Smooth muscle cell (in vitro differentiated cells): ENCODE measurements at regions not wholly inside any gene's neighbourhood (a gene's known extent, or its start where the extent isn't known, plus 50 kb on each side); places are given as distances from the start of the nearest gene placed in this dataset.

Experiments used
- DNase-seq: peaks from one replicate; lab custom pipeline; 2025; ENCODE audit not compliant: unreplicated experiment; lab: John Stamatoyannopoulos, UW
- H2AFZ ChIP-seq: fragments of 200-600 bp; sonication (generic); 2 replicates; pipeline ENCODE4 v1.6.0; 2016; ENCODE audit warnings: antibody characterized with exemption, low read depth, mild to moderate bottlenecking
- H3F3A ChIP-seq: fragments of 200-600 bp; sonication (generic); 2 replicates; pipeline ENCODE4 v1.6.0; 2017; ENCODE audit warnings: antibody characterized with exemption, low read depth
- H3K27ac ChIP-seq: fragments of 200-600 bp; sonication (generic); 2 replicates; pipeline ENCODE4 v1.5.1; 2016; ENCODE audit warnings: low read depth, mild to moderate bottlenecking
- H3K27me3 ChIP-seq: fragments of 200-600 bp; sonication (generic); 2 replicates; pipeline ENCODE4 v1.6.1; 2016; ENCODE audit warnings: low read depth, mild to moderate bottlenecking
- H3K36me3 ChIP-seq: fragments of 200-600 bp; sonication (generic); 2 replicates; pipeline ENCODE4 v1.5.1; 2016; ENCODE audit warnings: low read depth
- H3K4me1 ChIP-seq: fragments of 200-600 bp; sonication (generic); 2 replicates; pipeline ENCODE4 v1.5.1; 2016; ENCODE audit warnings: low read depth
- H3K4me2 ChIP-seq: fragments of 200-600 bp; sonication (generic); 2 replicates; pipeline ENCODE4 v1.6.0; 2016; ENCODE audit warnings: mild to moderate bottlenecking
- H3K4me3 ChIP-seq: fragments of 200-600 bp; sonication (generic); 2 replicates; pipeline ENCODE4 v1.5.1; 2016; ENCODE audit warnings: mild to moderate bottlenecking
- H3K79me2 ChIP-seq: fragments of 200-600 bp; sonication (generic); 2 replicates; pipeline ENCODE4 v1.6.0; 2016; ENCODE audit warnings: low read depth, mild to moderate bottlenecking
- H3K9ac ChIP-seq: fragments of 200-600 bp; sonication (generic); 2 replicates; pipeline ENCODE4 v1.6.0; 2016; ENCODE audit warnings: low read depth
- H3K9me3 ChIP-seq: fragments of 200-600 bp; sonication (generic); replicated peaks from 2 replicates; pipeline ENCODE4 v1.5.1; 2016; ENCODE audit warnings: low read depth
- H4K20me1 ChIP-seq: fragments of 200-600 bp; sonication (generic); 2 replicates; pipeline ENCODE4 v1.6.0; 2016; ENCODE audit warnings: low read depth
- WGBS: methylation state at CpG from one replicate; pipeline ENCODE4 v1.1.7; 2016; ENCODE audit warnings: low lambda C conversion rate; 5-methylcytosine and 5-hydroxymethylcytosine counted together
- TF ChIP-seq, protein P1 (sequence below): fragments of 200-600 bp; sonication (generic); IDR thresholded peaks from 2 replicates; pipeline ENCODE4 v1.5.1; 2017; ENCODE audit warnings: borderline replicate concordance, mild to moderate bottlenecking, antibody characterized with exemption; ENCODE audit not compliant: insufficient read depth, poor library complexity, severe bottlenecking

DNA sequence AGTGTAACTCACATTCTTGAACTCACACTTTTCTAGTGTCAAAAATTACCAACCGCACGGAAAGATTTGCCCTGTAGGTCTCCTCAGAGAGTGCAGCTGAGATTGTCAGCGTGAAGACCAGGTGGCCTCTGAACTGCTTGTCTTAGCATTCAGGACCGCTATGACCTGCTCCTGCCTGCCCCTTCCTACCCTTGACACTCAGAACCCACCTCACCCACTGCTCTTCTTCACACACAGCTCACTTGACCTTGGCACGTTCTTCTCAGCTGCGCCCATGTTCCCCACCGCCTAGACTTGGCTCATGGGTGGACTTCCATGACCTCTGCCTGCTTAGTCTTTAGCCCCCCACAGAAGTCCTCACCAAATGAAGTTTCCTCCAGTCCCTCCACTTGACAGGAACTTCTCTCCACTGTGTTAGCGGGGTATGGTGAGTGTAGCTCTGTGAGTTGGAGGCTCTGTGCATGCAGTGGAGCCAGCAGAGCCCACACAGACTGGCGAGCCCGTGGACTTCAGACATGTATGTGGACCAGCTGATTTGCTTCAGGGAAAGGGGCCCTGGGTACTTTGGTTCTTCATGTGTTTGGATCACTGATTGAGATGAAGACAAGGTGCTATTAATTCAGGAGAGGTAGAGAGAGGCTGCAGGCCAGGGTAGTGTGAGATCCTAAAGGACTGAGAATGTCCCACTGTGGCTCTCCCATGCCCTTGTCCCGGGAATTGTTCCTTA lies 221.3 kb downstream of the OPA1 start:
- H2AFZ ChIP-seq, result no peak overlapping the region
- H3K79me2 ChIP-seq, result no peaks in the 10 kb centered on the region
- no peaks in the 10 kb centered on the region for H4K20me1 ChIP-seq
- H3K9me3 ChIP-seq, result no peaks in the 10 kb centered on the region
- 97% methylated on average over 11 of the region's 11 CpGs for WGBS
- no peaks in the 10 kb centered on the region for H3K27me3 ChIP-seq
- H3F3A ChIP-seq, result peaks cover 3% of the 10 kb centered on the region
- no peaks in the 10 kb centered on the region for H3K36me3 ChIP-seq
- H3K4me3 ChIP-seq, result no peak overlapping the region
- H3K4me1 ChIP-seq, result peaks cover 25% of the 10 kb centered on the region
- TF ChIP-seq, protein P1, sequence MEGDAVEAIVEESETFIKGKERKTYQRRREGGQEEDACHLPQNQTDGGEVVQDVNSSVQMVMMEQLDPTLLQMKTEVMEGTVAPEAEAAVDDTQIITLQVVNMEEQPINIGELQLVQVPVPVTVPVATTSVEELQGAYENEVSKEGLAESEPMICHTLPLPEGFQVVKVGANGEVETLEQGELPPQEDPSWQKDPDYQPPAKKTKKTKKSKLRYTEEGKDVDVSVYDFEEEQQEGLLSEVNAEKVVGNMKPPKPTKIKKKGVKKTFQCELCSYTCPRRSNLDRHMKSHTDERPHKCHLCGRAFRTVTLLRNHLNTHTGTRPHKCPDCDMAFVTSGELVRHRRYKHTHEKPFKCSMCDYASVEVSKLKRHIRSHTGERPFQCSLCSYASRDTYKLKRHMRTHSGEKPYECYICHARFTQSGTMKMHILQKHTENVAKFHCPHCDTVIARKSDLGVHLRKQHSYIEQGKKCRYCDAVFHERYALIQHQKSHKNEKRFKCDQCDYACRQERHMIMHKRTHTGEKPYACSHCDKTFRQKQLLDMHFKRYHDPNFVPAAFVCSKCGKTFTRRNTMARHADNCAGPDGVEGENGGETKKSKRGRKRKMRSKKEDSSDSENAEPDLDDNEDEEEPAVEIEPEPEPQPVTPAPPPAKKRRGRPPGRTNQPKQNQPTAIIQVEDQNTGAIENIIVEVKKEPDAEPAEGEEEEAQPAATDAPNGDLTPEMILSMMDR, result no peak
- no peak for DNase-seq
- no peak overlapping the region for H3K9ac ChIP-seq
- no peak overlapping the region for H3K27ac ChIP-seq
- no peak overlapping the region for H3K4me2 ChIP-seq

DNA sequence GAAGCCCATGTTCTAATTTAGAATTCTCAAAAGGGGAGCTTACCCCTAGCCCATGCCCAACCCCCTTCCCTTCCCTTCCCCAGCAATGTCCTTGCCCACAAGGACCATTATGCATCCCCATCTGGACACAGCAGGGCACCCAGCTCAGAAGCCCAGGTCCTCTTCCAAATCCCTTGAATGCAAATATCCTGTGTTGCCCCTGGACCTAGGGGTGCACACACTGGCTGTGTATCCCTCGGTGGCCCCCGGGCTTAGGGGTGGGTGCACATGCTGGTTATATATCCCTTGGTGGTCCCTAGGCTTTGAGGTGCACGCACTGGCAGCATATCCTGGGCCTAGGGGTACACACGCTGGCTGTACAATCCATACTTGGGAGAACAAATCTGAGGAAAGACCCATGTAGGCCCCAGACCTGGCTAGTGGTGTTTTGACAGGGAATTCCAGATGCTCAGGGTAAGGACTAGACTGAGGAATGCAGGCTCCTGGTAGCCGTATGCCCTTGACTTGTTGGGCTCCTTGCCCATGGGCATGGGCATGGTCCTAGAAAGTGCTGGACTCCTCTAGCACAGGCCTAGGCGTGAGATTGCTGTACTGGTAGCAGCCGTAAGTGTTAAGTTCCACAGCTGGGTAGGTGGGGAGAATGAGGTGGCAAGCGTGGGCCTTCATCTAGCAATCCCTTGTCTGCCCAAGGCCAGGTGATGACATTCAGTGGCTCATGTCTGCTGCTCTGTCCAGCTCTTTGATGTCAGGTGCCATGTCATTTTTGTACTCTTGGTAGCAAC lies 222.4 kb downstream of the OPA1 start:
- TF ChIP-seq, protein P1, result no peak
- no peaks in the 10 kb centered on the region for H3K27me3 ChIP-seq
- WGBS, result 83% methylated on average over 8 of the region's 8 CpGs

DNA sequence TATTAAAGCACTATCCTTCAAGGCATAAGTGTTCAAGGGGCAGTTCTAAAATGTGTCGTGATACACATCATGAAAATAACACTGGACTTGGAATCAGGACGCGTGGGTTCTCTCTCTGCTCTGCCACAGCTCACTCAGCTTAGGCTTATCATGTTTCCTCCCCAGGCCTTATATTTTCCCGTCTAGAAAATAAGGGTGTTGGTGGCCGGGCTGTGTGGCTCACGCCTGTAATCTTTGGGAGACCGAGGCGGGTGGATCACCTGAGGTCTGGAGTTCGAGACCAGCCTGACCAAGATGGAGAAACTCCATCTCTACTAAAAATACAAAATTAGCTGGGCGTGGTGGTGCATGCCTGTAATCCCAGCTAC lies 223.0 kb downstream of the OPA1 start:
- Histone ChIP-seq H3K79me2 (no peaks in the 10 kb centered on the region), H2AFZ (no peak overlapping the region), H4K20me1 (no peaks in the 10 kb centered on the region), H3K9me3 (no peaks in the 10 kb centered on the region), H3K27ac (no peak overlapping the region), H3K9ac (no peak overlapping the region), H3K36me3 (no peaks in the 10 kb centered on the region), H3K4me2 (no peak overlapping the region), H3F3A (peaks cover 3% of the 10 kb centered on the region), H3K4me3 (no peak overlapping the region), H3K4me1 (peaks cover 25% of the 10 kb centered on the region), H3K27me3 (no peaks in the 10 kb centered on the region)
- no peak for DNase-seq
- TF ChIP-seq, protein P1, result no peak
- WGBS, result 73% methylated on average over 10 of the region's 10 CpGs

More for the DNA sequence above, 222.4 kb downstream of the OPA1 start:
- Histone ChIP-seq H3K9ac (no peak overlapping the region), H3K4me1 (peaks cover 25% of the 10 kb centered on the region), H3K36me3 (no peaks in the 10 kb centered on the region), H3K79me2 (no peaks in the 10 kb centered on the region), H4K20me1 (no peaks in the 10 kb centered on the region), H3F3A (peaks cover 3% of the 10 kb centered on the region), H3K4me2 (no peak overlapping the region), H2AFZ (no peak overlapping the region), H3K4me3 (no peak overlapping the region), H3K9me3 (no peaks in the 10 kb centered on the region), H3K27ac (no peak overlapping the region)
- no peak for DNase-seq
